ENCODE measurements at regions not wholly inside any gene's neighbourhood (a gene's known extent, or its start where the extent isn't known, plus 50 kb on each side); places are given as distances from the start of the nearest gene placed in this dataset.

- no peak for DNase-seq
Observed at GRCh38 chr1:70895531-70895930, 152.1 kb downstream of the PTGER3 start.

GRCh38 chr1:70896224-70896623 is 151.4 kb downstream of the PTGER3 start:
- DNase-seq, result no peak

DNA sequence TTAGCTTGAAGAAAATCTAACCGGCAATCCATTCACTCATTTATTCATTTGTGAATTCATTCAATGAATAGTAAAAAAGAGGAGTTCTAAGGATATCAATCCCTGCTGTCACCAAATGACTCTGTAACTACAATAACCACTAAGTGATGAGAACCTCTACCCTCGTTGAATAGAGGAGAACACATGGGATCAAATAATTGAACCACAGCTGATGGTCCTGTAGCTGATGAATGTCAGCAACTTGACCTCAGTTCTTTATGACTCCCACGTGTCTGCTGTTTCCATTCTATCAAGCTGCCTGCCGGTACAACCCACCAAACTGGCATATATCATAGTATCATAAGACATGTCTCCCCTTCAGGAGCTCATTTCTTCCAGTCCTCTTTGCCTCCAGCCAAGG is 150.3 kb downstream of the PTGER3 start:
- DNase-seq, result no peak

GRCh38 chr1:70899735-70900134 is 147.9 kb downstream of the PTGER3 start:
- DNase-seq, result no peak

GRCh38 chr1:70902211-70902610 is 145.4 kb downstream of the PTGER3 start:
- DNase-seq, result no peak

DNA sequence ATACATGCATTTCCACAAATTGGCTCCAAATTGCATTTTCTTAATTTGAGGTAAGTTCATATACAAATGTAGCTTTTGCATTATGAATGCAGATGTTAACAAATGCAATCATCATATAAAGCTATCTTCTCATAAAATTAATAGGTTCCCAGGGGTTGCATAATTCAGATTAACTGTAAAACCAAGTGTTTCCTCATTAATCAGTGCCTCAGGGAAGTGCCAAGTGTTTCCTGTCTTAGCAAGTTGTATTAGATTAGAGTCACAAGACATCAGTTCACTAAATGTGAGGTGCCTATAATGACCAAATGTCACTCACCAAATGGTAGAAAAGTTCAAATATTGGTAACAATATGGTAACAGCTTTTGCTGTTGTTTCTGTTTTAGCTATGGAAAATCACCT is 140.8 kb downstream of the PTGER3 start:
- no peak for DNase-seq

DNA sequence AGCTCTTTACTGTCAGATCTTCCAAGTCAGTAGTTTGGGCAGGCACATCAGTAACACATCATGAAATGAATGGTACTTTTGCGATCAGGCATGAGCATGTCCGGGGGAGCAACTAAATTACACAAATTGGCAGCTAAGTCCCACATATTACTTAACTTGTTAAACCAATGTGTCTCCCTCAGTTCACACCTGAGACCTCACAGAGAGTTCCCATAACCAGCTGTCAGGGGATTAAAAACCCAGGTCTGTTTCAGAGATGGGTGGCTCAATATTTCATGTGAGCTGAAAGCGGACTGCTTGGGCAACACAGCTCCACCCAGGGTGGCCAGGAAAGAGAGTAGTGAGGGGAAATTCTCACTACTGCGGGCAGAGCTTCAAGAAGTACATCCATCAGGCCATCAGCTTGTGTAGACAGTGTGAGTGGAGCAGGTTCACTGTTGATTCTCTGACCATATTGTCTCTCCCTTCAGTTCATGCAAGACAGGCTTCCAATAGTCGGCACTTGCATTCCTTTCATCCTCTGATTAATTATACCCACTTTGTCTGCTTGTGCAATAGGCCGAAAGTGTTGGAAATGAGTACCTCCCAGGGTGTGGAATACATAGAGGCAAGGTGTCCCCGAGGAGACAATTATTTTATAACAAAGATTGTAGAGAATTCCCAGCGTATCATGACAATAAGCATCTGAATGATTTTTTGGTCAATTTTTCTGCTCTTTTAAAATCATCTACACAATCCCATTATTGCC is 139.9 kb downstream of the PTGER3 start:
- no peak for DNase-seq

DNA sequence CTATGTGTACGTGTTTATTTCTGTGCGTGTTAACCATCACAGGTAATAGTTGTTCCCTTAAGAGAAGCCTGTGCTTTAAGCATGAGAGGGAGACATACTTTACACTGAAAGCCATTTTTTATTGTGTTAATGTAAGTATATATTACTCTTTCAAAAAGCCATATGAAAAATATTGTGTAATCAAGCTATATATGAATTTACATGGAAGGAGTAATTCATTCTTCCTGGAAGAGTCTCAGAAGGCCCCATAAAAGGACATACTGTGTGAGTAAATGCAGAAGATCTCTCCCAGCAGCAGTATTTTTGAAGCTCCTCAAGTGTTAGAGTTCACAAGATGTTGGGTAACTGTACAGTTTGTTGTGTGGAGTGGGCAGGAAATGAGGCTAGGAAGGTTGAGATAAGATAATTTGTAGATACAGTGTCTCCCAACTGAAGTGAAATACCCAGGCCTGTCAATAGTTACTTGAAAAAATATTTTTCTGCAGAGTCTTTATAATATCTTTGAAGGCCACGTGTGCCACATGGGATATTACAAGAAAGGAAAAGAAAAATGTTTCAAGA is 138.3 kb downstream of the PTGER3 start:
- DNase-seq, result no peak

- no peak for DNase-seq
Observed at GRCh38 chr1:70910013-70910412, 137.6 kb downstream of the PTGER3 start.

GRCh38 chr1:70911861-70912260 is 135.8 kb downstream of the PTGER3 start:
- DNase-seq, result no peak

DNA sequence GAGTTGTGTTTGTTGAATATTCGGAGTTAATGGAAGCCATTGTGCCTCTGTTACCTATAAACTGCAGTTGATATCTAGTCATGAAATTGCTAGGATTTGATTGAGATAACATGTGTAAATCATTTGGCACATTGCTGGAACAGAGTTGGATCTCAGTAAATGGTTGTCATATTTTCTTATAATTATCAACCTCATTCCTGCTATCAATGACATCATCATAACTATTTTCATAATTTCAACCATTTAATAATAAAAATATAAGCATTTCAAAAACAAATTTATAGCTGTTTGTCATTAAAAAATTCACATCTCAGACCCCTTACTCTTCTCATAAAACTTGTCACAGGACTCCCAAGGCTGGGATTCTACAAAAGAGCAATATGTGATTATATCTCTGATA is 133.4 kb downstream of the PTGER3 start:
- no peak for DNase-seq

GRCh38 chr1:70915258-70916033 is 132.2 kb downstream of the PTGER3 start:
- no peak for DNase-seq

- no peak for DNase-seq
Observed at GRCh38 chr1:70916034-70916427, 131.6 kb downstream of the PTGER3 start.

DNA sequence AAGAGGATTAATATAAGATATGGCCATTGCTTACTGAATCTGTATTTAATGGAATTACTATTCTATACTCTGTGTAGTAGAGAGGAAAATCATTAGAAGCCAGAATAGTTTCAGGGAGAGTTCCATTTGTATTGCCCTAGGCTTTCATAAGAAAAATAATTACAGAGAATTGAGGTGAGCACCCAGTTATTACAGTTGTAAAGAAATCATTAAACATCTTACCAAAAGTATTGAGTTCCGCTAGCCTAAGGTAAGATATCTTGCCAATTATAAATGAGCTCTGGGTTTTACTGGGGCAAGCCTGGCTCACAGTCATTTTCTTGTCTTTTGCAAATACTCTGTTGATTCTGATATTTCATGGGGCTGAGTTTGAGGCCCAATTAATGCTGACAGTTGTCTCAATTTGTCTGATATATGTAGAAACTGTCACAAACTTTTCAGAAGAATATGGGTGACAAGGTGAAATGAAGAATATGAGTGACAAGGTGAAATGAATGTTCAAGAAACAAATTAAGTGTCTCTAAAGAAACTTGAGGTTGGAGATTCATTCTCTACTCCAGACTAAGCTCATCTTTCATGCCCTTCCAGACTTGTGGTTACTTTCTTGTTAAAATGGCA is 127.8 kb downstream of the PTGER3 start:
- no peak for DNase-seq
